GM23338 (cell line): ENCODE measurements at regions not wholly inside any gene's neighbourhood (a gene's known extent, or its start where the extent isn't known, plus 50 kb on each side); places are given as distances from the start of the nearest gene placed in this dataset.

Experiments used
- ATAC-seq: fragments of 200-7000 bp; cut with Tn5 transposase; 3 replicates; pipeline ENCODE4 v1.9.1; 2020
- DNase-seq: peaks from one replicate; pipeline ENCODE4 v3.0.0-alpha.2; 2015; ENCODE audit warnings: low spot score
- H2AFZ ChIP-seq: fragments of 200-600 bp; sonication (generic); 2 replicates; pipeline ENCODE4 v1.8.0; 2016; ENCODE audit warnings: antibody characterized with exemption, mild to moderate bottlenecking, moderate library complexity
- H3F3A ChIP-seq: fragments of 200-600 bp; sonication (generic); replicated peaks from 2 replicates; pipeline ENCODE4 v1.8.0; 2017; ENCODE audit warnings: antibody characterized with exemption, mixed run types, low read depth
- H3K27ac ChIP-seq: fragments of 200-600 bp; sonication (generic); 2 replicates; pipeline ENCODE4 v1.6.1; 2016; ENCODE audit warnings: low read depth
- H3K27me3 ChIP-seq: fragments of 200-600 bp; sonication (generic); 2 replicates; pipeline ENCODE4 v1.8.0; 2016; ENCODE audit warnings: mild to moderate bottlenecking, mixed run types, moderate library complexity; ENCODE audit not compliant: insufficient read depth
- H3K36me3 ChIP-seq: fragments of 200-600 bp; sonication (generic); 2 replicates; pipeline ENCODE4 v1.8.0; 2016; ENCODE audit warnings: mild to moderate bottlenecking; ENCODE audit not compliant: insufficient read depth
- H3K4me1 ChIP-seq: fragments of 200-600 bp; sonication (generic); 2 replicates; pipeline ENCODE4 v1.8.0; 2016; ENCODE audit warnings: mild to moderate bottlenecking, moderate library complexity; ENCODE audit not compliant: insufficient read depth
- H3K4me2 ChIP-seq: fragments of 200-600 bp; sonication (generic); 2 replicates; pipeline ENCODE4 v1.7.1; 2017; ENCODE audit warnings: mixed run types
- H3K4me3 ChIP-seq: fragments of 200-600 bp; sonication (generic); 2 replicates; pipeline ENCODE4 v1.6.1; 2016; ENCODE audit warnings: mixed run types
- H3K79me2 ChIP-seq: fragments of 200-600 bp; sonication (generic); replicated peaks from 2 replicates; pipeline ENCODE4 v1.8.0; 2017; ENCODE audit warnings: mild to moderate bottlenecking; ENCODE audit not compliant: insufficient read depth
- H3K9me2 ChIP-seq: fragments of 200-600 bp; sonication (generic); 2 replicates; pipeline ENCODE4 v1.8.0; 2017; ENCODE audit not compliant: insufficient read depth
- H4K20me1 ChIP-seq: fragments of 200-600 bp; sonication (generic); replicated peaks from 2 replicates; pipeline ENCODE4 v1.8.0; 2017; ENCODE audit warnings: mild to moderate bottlenecking; ENCODE audit not compliant: insufficient read depth
- H3K27ac Mint-ChIP-seq: 2 replicates; pipeline ENCODE4 v1.8.0; 2020; ENCODE audit warnings: inconsistent platforms, mild to moderate bottlenecking, moderate library complexity, mixed read lengths
- H3K27me3 Mint-ChIP-seq: 3 replicates; pipeline ENCODE4 v1.8.0; 2022; ENCODE audit warnings: low read depth, mild to moderate bottlenecking, moderate library complexity, mixed read lengths, inconsistent platforms; ENCODE audit not compliant: insufficient read depth, poor library complexity
- H3K36me3 Mint-ChIP-seq: 3 replicates; pipeline ENCODE4 v1.8.0; 2021; ENCODE audit warnings: low read depth, mild to moderate bottlenecking, inconsistent platforms, moderate library complexity, mixed read lengths
- H3K4me1 Mint-ChIP-seq: 3 replicates; pipeline ENCODE4 v1.8.0; 2020; ENCODE audit warnings: mild to moderate bottlenecking, inconsistent platforms, mixed read lengths
- H3K4me3 Mint-ChIP-seq: 3 replicates; pipeline ENCODE4 v1.8.0; 2021; ENCODE audit warnings: moderate library complexity, mild to moderate bottlenecking, inconsistent platforms, mixed read lengths
- H3K9me3 Mint-ChIP-seq: 3 replicates; pipeline ENCODE4 v1.8.0; 2020; ENCODE audit warnings: moderate library complexity, mild to moderate bottlenecking, inconsistent platforms, mixed read lengths
- CREB1 ChIP-seq: fragments of 250-450 bp; sonication (Bioruptor Pico); IDR thresholded peaks from 2 replicates; pipeline ENCODE4 v1.5.0; 2020; ENCODE audit warnings: low read depth, mild to moderate bottlenecking, moderate library complexity
- EZH2 ChIP-seq: fragments of 200-600 bp; sonication (generic); IDR thresholded peaks from one replicate; pipeline ENCODE4 v1.8.0; 2017; ENCODE audit warnings: antibody characterized with exemption, mild to moderate bottlenecking, low read depth; ENCODE audit not compliant: unreplicated experiment
- EZH2phosphoT487 ChIP-seq: fragments of 200-600 bp; sonication (generic); IDR thresholded peaks from one replicate; pipeline ENCODE4 v1.8.1; 2018; ENCODE audit warnings: antibody characterized with exemption; ENCODE audit not compliant: unreplicated experiment
- JUNB ChIP-seq: IDR thresholded peaks from one replicate; pipeline ENCODE4 v1.6.1; 2016; ENCODE audit warnings: antibody characterized with exemption; ENCODE audit not compliant: unreplicated experiment
- NANOG ChIP-seq: IDR thresholded peaks from 2 replicates; pipeline ENCODE4 v1.6.1; 2016; ENCODE audit warnings: antibody characterized with exemption, borderline replicate concordance
- POLR2AphosphoS5 ChIP-seq: IDR thresholded peaks from 2 replicates; pipeline ENCODE4 v1.6.1; 2016; ENCODE audit warnings: antibody characterized with exemption, low read depth
- STAT1 ChIP-seq: IDR thresholded peaks from one replicate; pipeline ENCODE4 v1.6.1; 2016; ENCODE audit warnings: antibody characterized with exemption; ENCODE audit not compliant: unreplicated experiment
- ZNF114 ChIP-seq: fragments of 250-450 bp; sonication (Bioruptor Pico); IDR thresholded peaks from 2 replicates; pipeline ENCODE4 v1.5.0; 2020; ENCODE audit warnings: mild to moderate bottlenecking, moderate library complexity
- ZNF331 ChIP-seq: fragments of 250-450 bp; sonication (Bioruptor Pico); IDR thresholded peaks from 2 replicates; pipeline ENCODE4 v1.5.0; 2020; ENCODE audit warnings: low read depth, mild to moderate bottlenecking, moderate library complexity
- TF ChIP-seq, protein P1 (sequence below): IDR thresholded peaks from 2 replicates; pipeline ENCODE4 v1.6.1; 2016; ENCODE audit warnings: antibody characterized with exemption
- TF ChIP-seq, protein P2 (sequence below): fragments of 250-450 bp; sonication (Bioruptor Pico); IDR thresholded peaks from 2 replicates; pipeline ENCODE4 v1.5.0; 2020; ENCODE audit warnings: mild to moderate bottlenecking, moderate library complexity
- TF ChIP-seq, protein P3 (sequence below): IDR thresholded peaks from one replicate; pipeline ENCODE4 v1.6.1; 2018; ENCODE audit warnings: antibody characterized with exemption; ENCODE audit not compliant: unreplicated experiment
- TF ChIP-seq, protein P4 (sequence below), 2 experiments: fragments of 200-600 bp in 1 of 2; sonication (generic) in 1 of 2; conservative IDR thresholded peaks; 2 replicates each; pipeline versions ENCODE4 v1.5.1 to v1.6.1; 2016 to 2017; ENCODE audit warnings: antibody characterized with exemption in 2 of 2, low read depth in 2 of 2, mild to moderate bottlenecking in 2 of 2, moderate library complexity in 1 of 2

DNA sequence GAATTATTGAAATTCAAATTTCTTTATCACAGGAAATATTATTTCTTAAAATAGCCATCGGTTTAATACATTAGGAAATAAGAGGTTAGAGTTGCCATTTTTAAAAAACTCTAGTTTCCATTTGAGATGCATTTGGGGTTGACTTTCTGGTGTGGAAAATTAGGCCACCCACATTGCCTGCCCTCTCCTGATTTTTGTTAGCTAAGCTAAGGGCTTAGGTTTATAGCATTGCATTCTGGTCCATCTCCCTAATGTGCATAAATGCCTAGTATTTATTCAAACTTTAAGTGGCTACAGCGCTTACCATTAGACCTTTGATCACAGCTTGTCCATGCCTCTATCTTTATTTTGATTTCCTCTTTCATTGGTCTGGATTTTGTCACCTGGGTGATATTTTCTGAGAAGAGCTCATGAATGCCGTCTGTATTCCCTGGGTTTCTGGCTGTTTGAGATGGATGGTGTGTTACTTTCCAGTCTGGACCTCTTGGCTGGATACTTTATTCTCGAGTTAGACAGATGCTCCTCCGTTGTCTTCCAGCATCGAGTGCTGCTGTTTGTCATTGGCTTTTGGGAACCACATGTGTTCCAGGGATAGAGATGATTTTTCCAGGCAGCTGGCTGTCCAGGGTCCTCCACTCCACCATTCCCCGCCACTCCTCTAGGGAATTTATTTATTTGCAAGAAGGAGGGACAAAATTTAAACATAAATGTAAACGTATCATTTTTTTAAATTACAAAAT, 120.3 kb downstream of the KATNIP start:
- H3K9me3 Mint-ChIP-seq = peaks cover 5% of the 10 kb centered on the region; the same call in 2 of the 3 replicates
- ATAC-seq (no peak), DNase-seq (no peak)
- peaks cover 8% of the 10 kb centered on the region for H3K27me3 Mint-ChIP-seq
- H4K20me1 ChIP-seq = no peaks in the 10 kb centered on the region
- no peaks in the 10 kb centered on the region for H3K4me1 ChIP-seq
- no peak overlapping the region for H3K4me3 ChIP-seq
- no peak overlapping the region for H3K27ac ChIP-seq
- H3K9me2 ChIP-seq = no peaks in the 10 kb centered on the region
- H3K4me2 ChIP-seq = no peak overlapping the region
- H3K79me2 ChIP-seq = no peaks in the 10 kb centered on the region
- no peaks in the 10 kb centered on the region for H3K27me3 ChIP-seq
- peaks cover 2% of the 10 kb centered on the region; the same call in 1 of the 3 replicates for H3K4me1 Mint-ChIP-seq
- TF ChIP-seq ZNF331 (CRISPR knock-in tag) = no peak
- TF ChIP-seq ZNF114 (CRISPR knock-in tag) = no peak
- TF ChIP-seq, protein P1, sequence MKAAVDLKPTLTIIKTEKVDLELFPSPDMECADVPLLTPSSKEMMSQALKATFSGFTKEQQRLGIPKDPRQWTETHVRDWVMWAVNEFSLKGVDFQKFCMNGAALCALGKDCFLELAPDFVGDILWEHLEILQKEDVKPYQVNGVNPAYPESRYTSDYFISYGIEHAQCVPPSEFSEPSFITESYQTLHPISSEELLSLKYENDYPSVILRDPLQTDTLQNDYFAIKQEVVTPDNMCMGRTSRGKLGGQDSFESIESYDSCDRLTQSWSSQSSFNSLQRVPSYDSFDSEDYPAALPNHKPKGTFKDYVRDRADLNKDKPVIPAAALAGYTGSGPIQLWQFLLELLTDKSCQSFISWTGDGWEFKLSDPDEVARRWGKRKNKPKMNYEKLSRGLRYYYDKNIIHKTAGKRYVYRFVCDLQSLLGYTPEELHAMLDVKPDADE = no peak
- TF ChIP-seq STAT1 = no peak
- TF ChIP-seq, protein P2, sequence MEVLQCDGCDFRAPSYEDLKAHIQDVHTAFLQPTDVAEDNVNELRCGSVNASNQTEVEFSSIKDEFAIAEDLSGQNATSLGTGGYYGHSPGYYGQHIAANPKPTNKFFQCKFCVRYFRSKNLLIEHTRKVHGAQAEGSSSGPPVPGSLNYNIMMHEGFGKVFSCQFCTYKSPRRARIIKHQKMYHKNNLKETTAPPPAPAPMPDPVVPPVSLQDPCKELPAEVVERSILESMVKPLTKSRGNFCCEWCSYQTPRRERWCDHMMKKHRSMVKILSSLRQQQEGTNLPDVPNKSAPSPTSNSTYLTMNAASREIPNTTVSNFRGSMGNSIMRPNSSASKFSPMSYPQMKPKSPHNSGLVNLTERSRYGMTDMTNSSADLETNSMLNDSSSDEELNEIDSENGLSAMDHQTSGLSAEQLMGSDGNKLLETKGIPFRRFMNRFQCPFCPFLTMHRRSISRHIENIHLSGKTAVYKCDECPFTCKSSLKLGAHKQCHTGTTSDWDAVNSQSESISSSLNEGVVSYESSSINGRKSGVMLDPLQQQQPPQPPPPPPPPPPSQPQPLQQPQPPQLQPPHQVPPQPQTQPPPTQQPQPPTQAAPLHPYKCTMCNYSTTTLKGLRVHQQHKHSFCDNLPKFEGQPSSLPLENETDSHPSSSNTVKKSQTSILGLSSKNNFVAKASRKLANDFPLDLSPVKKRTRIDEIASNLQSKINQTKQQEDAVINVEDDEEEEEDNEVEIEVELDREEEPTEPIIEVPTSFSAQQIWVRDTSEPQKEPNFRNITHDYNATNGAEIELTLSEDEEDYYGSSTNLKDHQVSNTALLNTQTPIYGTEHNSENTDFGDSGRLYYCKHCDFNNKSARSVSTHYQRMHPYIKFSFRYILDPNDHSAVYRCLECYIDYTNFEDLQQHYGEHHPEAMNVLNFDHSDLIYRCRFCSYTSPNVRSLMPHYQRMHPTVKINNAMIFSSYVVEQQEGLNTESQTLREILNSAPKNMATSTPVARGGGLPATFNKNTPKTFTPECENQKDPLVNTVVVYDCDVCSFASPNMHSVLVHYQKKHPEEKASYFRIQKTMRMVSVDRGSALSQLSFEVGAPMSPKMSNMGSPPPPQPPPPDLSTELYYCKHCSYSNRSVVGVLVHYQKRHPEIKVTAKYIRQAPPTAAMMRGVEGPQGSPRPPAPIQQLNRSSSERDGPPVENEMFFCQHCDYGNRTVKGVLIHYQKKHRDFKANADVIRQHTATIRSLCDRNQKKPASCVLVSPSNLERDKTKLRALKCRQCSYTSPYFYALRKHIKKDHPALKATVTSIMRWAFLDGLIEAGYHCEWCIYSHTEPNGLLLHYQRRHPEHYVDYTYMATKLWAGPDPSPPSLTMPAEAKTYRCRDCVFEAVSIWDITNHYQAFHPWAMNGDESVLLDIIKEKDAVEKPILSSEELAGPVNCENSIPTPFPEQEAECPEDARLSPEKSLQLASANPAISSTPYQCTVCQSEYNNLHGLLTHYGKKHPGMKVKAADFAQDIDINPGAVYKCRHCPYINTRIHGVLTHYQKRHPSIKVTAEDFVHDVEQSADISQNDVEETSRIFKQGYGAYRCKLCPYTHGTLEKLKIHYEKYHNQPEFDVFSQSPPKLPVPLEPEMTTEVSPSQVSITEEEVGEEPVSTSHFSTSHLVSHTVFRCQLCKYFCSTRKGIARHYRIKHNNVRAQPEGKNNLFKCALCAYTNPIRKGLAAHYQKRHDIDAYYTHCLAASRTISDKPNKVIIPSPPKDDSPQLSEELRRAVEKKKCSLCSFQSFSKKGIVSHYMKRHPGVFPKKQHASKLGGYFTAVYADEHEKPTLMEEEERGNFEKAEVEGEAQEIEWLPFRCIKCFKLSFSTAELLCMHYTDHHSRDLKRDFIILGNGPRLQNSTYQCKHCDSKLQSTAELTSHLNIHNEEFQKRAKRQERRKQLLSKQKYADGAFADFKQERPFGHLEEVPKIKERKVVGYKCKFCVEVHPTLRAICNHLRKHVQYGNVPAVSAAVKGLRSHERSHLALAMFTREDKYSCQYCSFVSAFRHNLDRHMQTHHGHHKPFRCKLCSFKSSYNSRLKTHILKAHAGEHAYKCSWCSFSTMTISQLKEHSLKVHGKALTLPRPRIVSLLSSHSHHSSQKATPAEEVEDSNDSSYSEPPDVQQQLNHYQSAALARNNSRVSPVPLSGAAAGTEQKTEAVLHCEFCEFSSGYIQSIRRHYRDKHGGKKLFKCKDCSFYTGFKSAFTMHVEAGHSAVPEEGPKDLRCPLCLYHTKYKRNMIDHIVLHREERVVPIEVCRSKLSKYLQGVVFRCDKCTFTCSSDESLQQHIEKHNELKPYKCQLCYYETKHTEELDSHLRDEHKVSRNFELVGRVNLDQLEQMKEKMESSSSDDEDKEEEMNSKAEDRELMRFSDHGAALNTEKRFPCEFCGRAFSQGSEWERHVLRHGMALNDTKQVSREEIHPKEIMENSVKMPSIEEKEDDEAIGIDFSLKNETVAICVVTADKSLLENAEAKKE (CRISPR knock-in tag) = no peak
- TF ChIP-seq EZH2phosphoT487 = no peak
- TF ChIP-seq EZH2 = no peak
- TF ChIP-seq, protein P3, sequence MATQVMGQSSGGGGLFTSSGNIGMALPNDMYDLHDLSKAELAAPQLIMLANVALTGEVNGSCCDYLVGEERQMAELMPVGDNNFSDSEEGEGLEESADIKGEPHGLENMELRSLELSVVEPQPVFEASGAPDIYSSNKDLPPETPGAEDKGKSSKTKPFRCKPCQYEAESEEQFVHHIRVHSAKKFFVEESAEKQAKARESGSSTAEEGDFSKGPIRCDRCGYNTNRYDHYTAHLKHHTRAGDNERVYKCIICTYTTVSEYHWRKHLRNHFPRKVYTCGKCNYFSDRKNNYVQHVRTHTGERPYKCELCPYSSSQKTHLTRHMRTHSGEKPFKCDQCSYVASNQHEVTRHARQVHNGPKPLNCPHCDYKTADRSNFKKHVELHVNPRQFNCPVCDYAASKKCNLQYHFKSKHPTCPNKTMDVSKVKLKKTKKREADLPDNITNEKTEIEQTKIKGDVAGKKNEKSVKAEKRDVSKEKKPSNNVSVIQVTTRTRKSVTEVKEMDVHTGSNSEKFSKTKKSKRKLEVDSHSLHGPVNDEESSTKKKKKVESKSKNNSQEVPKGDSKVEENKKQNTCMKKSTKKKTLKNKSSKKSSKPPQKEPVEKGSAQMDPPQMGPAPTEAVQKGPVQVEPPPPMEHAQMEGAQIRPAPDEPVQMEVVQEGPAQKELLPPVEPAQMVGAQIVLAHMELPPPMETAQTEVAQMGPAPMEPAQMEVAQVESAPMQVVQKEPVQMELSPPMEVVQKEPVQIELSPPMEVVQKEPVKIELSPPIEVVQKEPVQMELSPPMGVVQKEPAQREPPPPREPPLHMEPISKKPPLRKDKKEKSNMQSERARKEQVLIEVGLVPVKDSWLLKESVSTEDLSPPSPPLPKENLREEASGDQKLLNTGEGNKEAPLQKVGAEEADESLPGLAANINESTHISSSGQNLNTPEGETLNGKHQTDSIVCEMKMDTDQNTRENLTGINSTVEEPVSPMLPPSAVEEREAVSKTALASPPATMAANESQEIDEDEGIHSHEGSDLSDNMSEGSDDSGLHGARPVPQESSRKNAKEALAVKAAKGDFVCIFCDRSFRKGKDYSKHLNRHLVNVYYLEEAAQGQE = no peak
- no peak for TF ChIP-seq POLR2AphosphoS5
- TF ChIP-seq CREB1 (CRISPR knock-in tag) = no peak
- no peak for TF ChIP-seq JUNB
- TF ChIP-seq NANOG = no peak
- TF ChIP-seq, protein P4, sequence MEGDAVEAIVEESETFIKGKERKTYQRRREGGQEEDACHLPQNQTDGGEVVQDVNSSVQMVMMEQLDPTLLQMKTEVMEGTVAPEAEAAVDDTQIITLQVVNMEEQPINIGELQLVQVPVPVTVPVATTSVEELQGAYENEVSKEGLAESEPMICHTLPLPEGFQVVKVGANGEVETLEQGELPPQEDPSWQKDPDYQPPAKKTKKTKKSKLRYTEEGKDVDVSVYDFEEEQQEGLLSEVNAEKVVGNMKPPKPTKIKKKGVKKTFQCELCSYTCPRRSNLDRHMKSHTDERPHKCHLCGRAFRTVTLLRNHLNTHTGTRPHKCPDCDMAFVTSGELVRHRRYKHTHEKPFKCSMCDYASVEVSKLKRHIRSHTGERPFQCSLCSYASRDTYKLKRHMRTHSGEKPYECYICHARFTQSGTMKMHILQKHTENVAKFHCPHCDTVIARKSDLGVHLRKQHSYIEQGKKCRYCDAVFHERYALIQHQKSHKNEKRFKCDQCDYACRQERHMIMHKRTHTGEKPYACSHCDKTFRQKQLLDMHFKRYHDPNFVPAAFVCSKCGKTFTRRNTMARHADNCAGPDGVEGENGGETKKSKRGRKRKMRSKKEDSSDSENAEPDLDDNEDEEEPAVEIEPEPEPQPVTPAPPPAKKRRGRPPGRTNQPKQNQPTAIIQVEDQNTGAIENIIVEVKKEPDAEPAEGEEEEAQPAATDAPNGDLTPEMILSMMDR (conservative IDR thresholded peaks at IDR 0.05; ENCODE audit: low read depth in 2 of 2) = no peak
- H3K27ac Mint-ChIP-seq = no peak overlapping the region
- no peak overlapping the region for H3K4me3 Mint-ChIP-seq
- no peaks in the 10 kb centered on the region for H3F3A ChIP-seq
- H3K36me3 ChIP-seq = no peaks in the 10 kb centered on the region
- H3K36me3 Mint-ChIP-seq = no peaks in the 10 kb centered on the region; the same call in 2 of the 3 replicates
- H2AFZ ChIP-seq = no peak overlapping the region
